ENCODE measurements at regions not wholly inside any gene's neighbourhood (a gene's known extent, or its start where the extent isn't known, plus 50 kb on each side); places are given as distances from the start of the nearest gene placed in this dataset.

GRCh38 chr15:97683831-97684230 is 276.7 kb upstream of the ARRDC4 start:
- TF ChIP-seq CTCF (conservative IDR thresholded peaks at IDR 0.05) = no peak
- H3K27ac ChIP-seq = no peak overlapping the region

GRCh38 chr15:97684249-97684648 is 276.3 kb upstream of the ARRDC4 start:
- H3K27ac ChIP-seq = no peak overlapping the region
- no peak for TF ChIP-seq CTCF (conservative IDR thresholded peaks at IDR 0.05)

GRCh38 chr15:97686324-97686723 is 274.2 kb upstream of the ARRDC4 start:
- H3K27ac ChIP-seq = no peak overlapping the region
- TF ChIP-seq CTCF (conservative IDR thresholded peaks at IDR 0.05) = no peak

GRCh38 chr15:97687654-97688053 is 272.8 kb upstream of the ARRDC4 start:
- H3K27ac ChIP-seq = no peak overlapping the region
- TF ChIP-seq CTCF (conservative IDR thresholded peaks at IDR 0.05) = no peak

GRCh38 chr15:97688177-97688576 is 272.3 kb upstream of the ARRDC4 start:
- no peak overlapping the region for H3K27ac ChIP-seq
- TF ChIP-seq CTCF (conservative IDR thresholded peaks at IDR 0.05) = no peak

- TF ChIP-seq CTCF (conservative IDR thresholded peaks at IDR 0.05) = no peak
- no peak overlapping the region for H3K27ac ChIP-seq
Observed at GRCh38 chr15:97688886-97689285, 271.6 kb upstream of the ARRDC4 start.

- no peak overlapping the region for H3K27ac ChIP-seq
- TF ChIP-seq CTCF (conservative IDR thresholded peaks at IDR 0.05) = no peak
Observed at GRCh38 chr15:97691078-97691477, 269.4 kb upstream of the ARRDC4 start.

- H3K27ac ChIP-seq = no peak overlapping the region
- TF ChIP-seq CTCF (conservative IDR thresholded peaks at IDR 0.05) = no peak
Observed at GRCh38 chr15:97691799-97692198, 268.7 kb upstream of the ARRDC4 start.
